ENCODE measurements at regions not wholly inside any gene's neighbourhood (a gene's known extent, or its start where the extent isn't known, plus 50 kb on each side); places are given as distances from the start of the nearest gene placed in this dataset.

GRCh38 chr3:139729300-139729699, 51.5 kb upstream of the NMNAT3 start:
- TF ChIP-seq CTCF (conservative IDR thresholded peaks at IDR 0.05): no peak
- H3K27ac ChIP-seq: no peak overlapping the region

DNA sequence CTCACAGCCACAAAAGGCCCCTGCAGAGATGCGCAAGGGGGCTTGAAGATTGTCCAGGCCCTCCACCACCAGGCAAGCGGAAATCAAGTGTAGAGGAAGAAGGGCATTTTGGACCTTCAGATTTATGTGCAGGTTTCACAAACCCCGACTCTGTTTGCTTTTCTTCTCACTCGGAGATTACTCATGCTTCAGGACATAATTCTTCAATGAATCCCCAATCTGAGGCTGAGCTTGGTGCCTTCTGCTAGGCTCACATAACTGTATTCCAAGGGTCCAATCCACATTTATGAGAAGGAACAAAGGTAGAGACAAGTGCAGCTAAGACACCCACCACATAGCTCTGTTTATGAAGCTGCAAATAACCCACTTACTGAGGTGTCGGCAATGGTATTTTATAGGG, 50.6 kb upstream of the NMNAT3 start:
- no peak for TF ChIP-seq CTCF (conservative IDR thresholded peaks at IDR 0.05)
- H3K27ac ChIP-seq: no peak overlapping the region
